ENCODE measurements at regions not wholly inside any gene's neighbourhood (a gene's known extent, or its start where the extent isn't known, plus 50 kb on each side); places are given as distances from the start of the nearest gene placed in this dataset.
"Not testable (repeated sequence)": the region's sequence is repeated elsewhere in the genome, so short reads cannot be mapped to it uniquely, and the experiment has no call there.

- DNase-seq (ENCODE audit: low read depth) = no peak
- in situ Hi-C loops (cut with HindIII; ENCODE audit: low pct_unique_long_range_greater_than_20kb, low sequenced_read_pairs) = no loop called here
Observed at GRCh38 chr9:30970812-30971211, 1413.6 kb upstream of the ACO1 start.

GRCh38 chr9:30972654-30973053 is 1411.8 kb upstream of the ACO1 start:
- in situ Hi-C loops (cut with HindIII; ENCODE audit: low pct_unique_long_range_greater_than_20kb, low sequenced_read_pairs) = no loop called here
- DNase-seq (ENCODE audit: low read depth) = no peak

DNA sequence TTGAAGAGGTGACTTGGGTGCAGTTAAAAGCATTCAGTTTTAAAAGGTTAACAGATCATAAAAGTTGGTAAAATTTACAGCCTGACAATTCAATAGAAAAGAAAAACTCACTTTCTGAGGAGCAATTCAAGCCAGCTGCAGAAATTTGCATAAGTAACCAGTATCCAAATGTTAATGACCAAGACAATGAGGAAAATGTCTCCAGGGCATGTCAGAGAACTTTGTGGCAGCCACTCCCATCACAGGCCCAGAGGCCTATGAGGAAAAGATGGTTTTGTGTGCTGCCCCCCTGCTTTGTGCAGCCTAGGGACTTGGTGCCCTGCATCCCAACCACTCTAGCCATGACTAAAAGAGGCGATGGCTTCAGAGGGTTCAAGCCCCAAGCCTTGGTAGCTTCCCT is 1406.5 kb upstream of the ACO1 start:
- no peak for DNase-seq (ENCODE audit: low read depth)
- in situ Hi-C loops (cut with HindIII; ENCODE audit: low pct_unique_long_range_greater_than_20kb, low sequenced_read_pairs) = no loop called here

GRCh38 chr9:30982301-30982700 is 1402.1 kb upstream of the ACO1 start:
- peak; percentile 37 for DNase-seq (ENCODE audit: low read depth)
- in situ Hi-C loops (cut with HindIII; ENCODE audit: low pct_unique_long_range_greater_than_20kb, low sequenced_read_pairs) = no loop called here

- in situ Hi-C loops (cut with HindIII; ENCODE audit: low pct_unique_long_range_greater_than_20kb, low sequenced_read_pairs) = no loop called here
- no peak for DNase-seq (ENCODE audit: low read depth)
Observed at GRCh38 chr9:30995956-30996738, 1388.3 kb upstream of the ACO1 start.

GRCh38 chr9:30996761-30997160 is 1387.7 kb upstream of the ACO1 start:
- in situ Hi-C loops (cut with HindIII; ENCODE audit: low pct_unique_long_range_greater_than_20kb, low sequenced_read_pairs) = no loop called here
- no peak for DNase-seq (ENCODE audit: low read depth)

- DNase-seq (ENCODE audit: low read depth) = no peak
- in situ Hi-C loops (cut with HindIII; ENCODE audit: low pct_unique_long_range_greater_than_20kb, low sequenced_read_pairs) = no loop called here
Observed at GRCh38 chr9:30997291-30997690, 1387.2 kb upstream of the ACO1 start.

DNA sequence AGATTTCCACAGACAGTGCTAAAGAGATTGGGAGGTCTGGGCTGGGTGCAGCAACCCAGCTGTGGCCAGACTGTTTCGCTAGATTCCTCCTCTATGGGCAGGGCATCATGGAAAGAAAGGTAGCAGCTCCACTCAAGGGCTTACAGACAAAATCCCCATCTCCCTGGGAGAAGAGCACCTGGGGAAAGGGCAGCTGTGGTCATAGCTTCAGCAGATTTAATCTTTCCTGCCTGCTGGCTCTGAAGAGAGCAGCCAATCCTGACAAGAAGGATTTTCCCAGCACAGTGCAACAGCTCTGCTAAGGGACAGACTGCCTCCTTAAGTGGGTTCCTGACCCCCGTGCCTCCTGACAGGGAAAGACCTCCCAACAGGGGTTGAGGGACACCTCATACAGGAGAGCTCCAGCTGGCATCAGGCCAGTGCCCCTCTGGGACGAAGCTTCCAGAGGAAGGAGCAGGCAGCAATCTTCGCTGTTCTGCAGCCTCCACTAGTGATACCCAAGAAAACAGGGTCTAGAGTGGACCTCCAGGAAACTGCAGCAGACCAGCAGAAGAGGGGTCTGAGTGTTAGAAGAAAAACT is 1379.3 kb upstream of the ACO1 start:
- DNase-seq (ENCODE audit: low read depth) = no peak
- in situ Hi-C loops (cut with HindIII; ENCODE audit: low pct_unique_long_range_greater_than_20kb, low sequenced_read_pairs) = no loop called here

- in situ Hi-C loops (cut with HindIII; ENCODE audit: low pct_unique_long_range_greater_than_20kb, low sequenced_read_pairs) = no loop called here
- DNase-seq (ENCODE audit: low read depth) = no peak
Observed at GRCh38 chr9:31013371-31013770, 1371.1 kb upstream of the ACO1 start.

- in situ Hi-C loops (cut with HindIII; ENCODE audit: low pct_unique_long_range_greater_than_20kb, low sequenced_read_pairs) = no loop called here
- DNase-seq (ENCODE audit: low read depth) = peak; percentile 8
Observed at GRCh38 chr9:31023847-31024246, 1360.6 kb upstream of the ACO1 start.

DNA sequence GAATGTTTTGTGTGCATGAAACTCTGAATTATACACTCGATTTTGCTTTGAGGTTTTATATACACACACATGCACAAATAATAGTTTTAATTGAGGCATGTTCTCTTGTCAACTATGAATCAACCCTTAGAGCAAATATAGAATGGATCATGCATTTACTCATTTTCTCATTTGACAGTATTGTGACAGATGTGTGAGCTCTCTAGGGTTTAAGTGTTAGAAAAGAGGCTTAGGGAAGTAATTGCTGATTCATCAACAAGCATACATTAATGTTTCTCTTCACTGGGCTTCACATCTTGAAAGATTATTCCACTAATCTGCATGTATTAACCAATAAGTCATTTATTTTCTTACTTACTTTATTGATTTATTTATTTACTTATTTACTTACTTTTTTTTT is 1356.8 kb upstream of the ACO1 start:
- in situ Hi-C loops (cut with HindIII; ENCODE audit: low pct_unique_long_range_greater_than_20kb, low sequenced_read_pairs) = no loop called here
- no peak for DNase-seq (ENCODE audit: low read depth)

- no peak for DNase-seq (ENCODE audit: low read depth)
- in situ Hi-C loops (cut with HindIII; ENCODE audit: low pct_unique_long_range_greater_than_20kb, low sequenced_read_pairs) = no loop called here
Observed at GRCh38 chr9:31028137-31028536, 1356.3 kb upstream of the ACO1 start.

- in situ Hi-C loops (cut with HindIII; ENCODE audit: low pct_unique_long_range_greater_than_20kb, low sequenced_read_pairs) = no loop called here
- DNase-seq (ENCODE audit: low read depth) = peak; percentile 13
Observed at GRCh38 chr9:31030741-31031202, 1353.7 kb upstream of the ACO1 start.

- in situ Hi-C loops (cut with HindIII; ENCODE audit: low pct_unique_long_range_greater_than_20kb, low sequenced_read_pairs) = no loop called here
- DNase-seq (ENCODE audit: low read depth) = no peak
Observed at GRCh38 chr9:31032206-31032605, 1352.2 kb upstream of the ACO1 start.

GRCh38 chr9:31034311-31034710 is 1350.1 kb upstream of the ACO1 start:
- in situ Hi-C loops (cut with HindIII; ENCODE audit: low pct_unique_long_range_greater_than_20kb, low sequenced_read_pairs) = no loop called here
- DNase-seq (ENCODE audit: low read depth) = no peak

- in situ Hi-C loops (cut with HindIII; ENCODE audit: low pct_unique_long_range_greater_than_20kb, low sequenced_read_pairs) = no loop called here
Observed at GRCh38 chr9:31040564-31040963, 1343.9 kb upstream of the ACO1 start.

GRCh38 chr9:31045810-31046209 is 1338.6 kb upstream of the ACO1 start:
- no peak for DNase-seq (ENCODE audit: low read depth)
- in situ Hi-C loops (cut with HindIII; ENCODE audit: low pct_unique_long_range_greater_than_20kb, low sequenced_read_pairs) = no loop called here

More at GRCh38 chr9:31040564-31040963, 1343.9 kb upstream of the ACO1 start:
- DNase-seq (ENCODE audit: low read depth) = no peak

- DNase-seq (ENCODE audit: low read depth); in situ Hi-C loops (cut with HindIII; ENCODE audit: low pct_unique_long_range_greater_than_20kb, low sequenced_read_pairs): not testable (repeated sequence)
Observed at GRCh38 chr9:31061592-31061991, 1322.9 kb upstream of the ACO1 start.

GRCh38 chr9:31065691-31066090 is 1318.8 kb upstream of the ACO1 start:
- no peak for DNase-seq (ENCODE audit: low read depth)
- in situ Hi-C loops (cut with HindIII; ENCODE audit: low pct_unique_long_range_greater_than_20kb, low sequenced_read_pairs) = no loop called here

GRCh38 chr9:31067418-31067817 is 1317.0 kb upstream of the ACO1 start:
- DNase-seq (ENCODE audit: low read depth) = no peak
- in situ Hi-C loops (cut with HindIII; ENCODE audit: low pct_unique_long_range_greater_than_20kb, low sequenced_read_pairs) = no loop called here

Measured in Caki2 (cell line).